ENCODE measurements at regions not wholly inside any gene's neighbourhood (a gene's known extent, or its start where the extent isn't known, plus 50 kb on each side); places are given as distances from the start of the nearest gene placed in this dataset.
"Not testable (repeated sequence)": the region's sequence is repeated elsewhere in the genome, so short reads cannot be mapped to it uniquely, and the experiment has no call there.

- BruUV-seq (replicated peaks); H3K4me3 ChIP-seq (replicated peaks in 1 of 3; ENCODE audit: insufficient read depth in 1 of 3, low read depth in 2 of 3, low read length in 3 of 3); POLR2A ChIA-PET; H3K27ac ChIP-seq (ENCODE audit: extremely low read length, insufficient read depth, low read length); H3K36me3 ChIP-seq (replicated peaks in 1 of 2; ENCODE audit: control insufficient read depth in 1 of 2, insufficient read depth in 2 of 2, low read length in 2 of 2); H3K27me3 ChIP-seq (ENCODE audit: control insufficient read depth in 1 of 2, insufficient read depth in 2 of 2, low read length in 2 of 2); ATAC-seq; H4K20me1 ChIP-seq (ENCODE audit: insufficient read depth, low read length); CTCF ChIA-PET (ENCODE audit: low intra/inter-chr PET ratio, low total read pairs); in situ Hi-C loops (cut with HindIII; ENCODE audit: extremely low pct_ligation_motif_present, low pct_unique_long_range_greater_than_20kb); H3K79me2 ChIP-seq (ENCODE audit: insufficient read depth, low read length); H3K9me3 ChIP-seq (ENCODE audit: low read length); FAIRE-seq; H3K4me1 ChIP-seq (ENCODE audit: insufficient read depth, low read length); intact Hi-C loops (cut with micrococcal nuclease; ENCODE audit: unreplicated experiment); DNase-seq (ENCODE audit: low spot score); H3K9ac ChIP-seq (ENCODE audit: insufficient read depth, low read depth, low read length); H3K4me2 ChIP-seq (ENCODE audit: low read depth, low read length); H2AFZ ChIP-seq (ENCODE audit: low read length): not testable (repeated sequence)
- WGBS (ENCODE audit: low lambda C conversion rate) = 69% methylated on average over 1 of the region's 1 CpG
Observed at GRCh38 chr7:45440776-45441175, 133.4 kb upstream of the ADCY1 start.

GRCh38 chr7:45443263-45443662 lies 130.9 kb upstream of the ADCY1 start:
- Histone ChIP-seq H3K4me2 (ENCODE audit: low read depth, low read length) (no peak overlapping the region), H3K79me2 (ENCODE audit: insufficient read depth, low read length) (no peaks in the 10 kb centered on the region), H2AFZ (ENCODE audit: low read length) (no peak overlapping the region), H4K20me1 (ENCODE audit: insufficient read depth, low read length) (no peaks in the 10 kb centered on the region), H3K4me3 (replicated peaks in 1 of 3; ENCODE audit: insufficient read depth in 1 of 3, low read depth in 2 of 3, low read length in 3 of 3) (no peak overlapping the region), H3K36me3 (replicated peaks in 1 of 2; ENCODE audit: control insufficient read depth in 1 of 2, insufficient read depth in 2 of 2, low read length in 2 of 2) (no peaks in the 10 kb centered on the region), H3K9ac (ENCODE audit: insufficient read depth, low read depth, low read length) (no peak overlapping the region), H3K9me3 (ENCODE audit: low read length) (0 out of 2 replicates have a peak, but pooled peaks cover 4% of the 10 kb centered on the region), H3K27me3 (ENCODE audit: control insufficient read depth in 1 of 2, insufficient read depth in 2 of 2, low read length in 2 of 2) (no peaks in the 10 kb centered on the region), H3K4me1 (ENCODE audit: insufficient read depth, low read length) (no peaks in the 10 kb centered on the region), H3K27ac (ENCODE audit: extremely low read length, insufficient read depth, low read length) (no peak overlapping the region)
- in situ Hi-C loops (cut with HindIII; ENCODE audit: extremely low pct_ligation_motif_present, low pct_unique_long_range_greater_than_20kb) = no loop called here
- POLR2A ChIA-PET = no interaction called here
- TF ChIP-seq SMAD1 (CRISPR knock-in tag; IDR thresholded peaks at IDR 0.05; ENCODE audit: borderline replicate concordance, low read depth) (no peak), KLF16 (CRISPR knock-in tag; IDR thresholded peaks at IDR 0.05) (no peak), ZBTB26 (CRISPR knock-in tag; IDR thresholded peaks at IDR 0.05; ENCODE audit: borderline replicate concordance) (no peak), ZNF235 (CRISPR knock-in tag; IDR thresholded peaks at IDR 0.05; ENCODE audit: borderline replicate concordance) (no peak), ZNF720 (CRISPR knock-in tag; IDR thresholded peaks at IDR 0.05) (no peak), ZNF691 (CRISPR knock-in tag; IDR thresholded peaks at IDR 0.05; ENCODE audit: borderline replicate concordance, low read depth) (no peak), NKX3-1 (CRISPR knock-in tag; IDR thresholded peaks at IDR 0.05) (no peak), ZNF3 (CRISPR knock-in tag; IDR thresholded peaks at IDR 0.05) (no peak), ZNF768 (CRISPR knock-in tag; IDR thresholded peaks at IDR 0.05) (no peak), ZNF546 (CRISPR knock-in tag; conservative IDR thresholded peaks at IDR 0.05) (no peak), ZNF558 (CRISPR knock-in tag; IDR thresholded peaks at IDR 0.05; ENCODE audit: borderline replicate concordance) (no peak), FOSL2 (CRISPR knock-in tag; IDR thresholded peaks at IDR 0.05) (no peak), HMG20B (CRISPR knock-in tag; conservative IDR thresholded peaks at IDR 0.05) (no peak), ARNT (IDR thresholded peaks at IDR 0.05) (no peak)
- CTCF ChIA-PET (ENCODE audit: low intra/inter-chr PET ratio, low total read pairs) = no interaction called here
- FAIRE-seq (no peak), DNase-seq (ENCODE audit: low spot score) (no peak), ATAC-seq (no peak)
- intact Hi-C loops (cut with micrococcal nuclease; ENCODE audit: unreplicated experiment) = no loop called here
- 28% methylated on average over 1 of the region's 1 CpG for WGBS (ENCODE audit: low lambda C conversion rate)
- BruUV-seq (replicated peaks) = no TSS peak
